Testis (tissue), 2 donors: ENCODE measurements at regions not wholly inside any gene's neighbourhood (a gene's known extent, or its start where the extent isn't known, plus 50 kb on each side); places are given as distances from the start of the nearest gene placed in this dataset.

Experiments used
- DNase-seq: peaks from one replicate; pipeline ENCODE4 v3.0.0-alpha.2; 2019
- H3K27ac ChIP-seq, 2 donors: fragments of 200-600 bp; sonication (generic); one replicate each; pipeline ENCODE4 v1.5.1; 2019
- H3K27me3 ChIP-seq: fragments of 200-600 bp; sonication (generic); one replicate; pipeline ENCODE4 v1.5.1; 2019
- H3K36me3 ChIP-seq: fragments of 200-600 bp; sonication (generic); one replicate; pipeline ENCODE4 v1.5.1; 2017; ENCODE audit warnings: low read depth; ENCODE audit errors: missing control alignments
- H3K4me1 ChIP-seq: fragments of 200-600 bp; sonication (generic); one replicate; pipeline ENCODE4 v1.5.1; 2019
- H3K4me3 ChIP-seq, 2 donors: fragments of 200-600 bp; sonication (generic); one replicate each; pipeline ENCODE4 v1.5.1; 2017 to 2019
- H3K9me3 ChIP-seq: fragments of 200-600 bp; sonication (generic); one replicate; pipeline ENCODE4 v1.5.1; 2017
- CTCF ChIP-seq, 3 experiments: fragments of 450-650 bp in 2 of 3; fragments of 200-600 bp in 1 of 3; sonication (generic) in 1 of 3; IDR thresholded peaks; one replicate each; pipeline ENCODE4 v1.5.1; 2016 to 2019; ENCODE audit warnings: antibody characterized with exemption in 3 of 3, mild to moderate bottlenecking in 2 of 3, moderate library complexity in 1 of 3
- POLR2A ChIP-seq: fragments of 450-650 bp; IDR thresholded peaks from one replicate; pipeline ENCODE4 v1.6.1; 2017; ENCODE audit warnings: antibody characterized with exemption, mild to moderate bottlenecking, moderate library complexity
- WGBS, 2 donors: methylation state at CpG; one replicate each; pipeline ENCODE4 v1.1.5; 2018; 5-methylcytosine and 5-hydroxymethylcytosine counted together
- intact Hi-C: fragments of 100-400 bp; cut with DNase I; formaldehyde crosslinking; loops from one replicate; pipeline ENCODE4 v1.15.1; 2023; ENCODE audit warnings: low total_unique reads

GRCh38 chr4:187444061-187444460, 551.5 kb upstream of the ZFP42 start:
- TF ChIP-seq CTCF (IDR thresholded peaks at IDR 0.05) (no peak), POLR2A (no peak)
- H3K4me1 ChIP-seq, result no peaks in the 10 kb centered on the region
- H3K36me3 ChIP-seq, result no peaks in the 10 kb centered on the region
- no peak overlapping the region for H3K4me3 ChIP-seq
- H3K27me3 ChIP-seq, result no peaks in the 10 kb centered on the region
- H3K27ac ChIP-seq, result no peak overlapping the region
- intact Hi-C loops, result no loop called here
- no peak for DNase-seq
- H3K9me3 ChIP-seq, result no peaks in the 10 kb centered on the region
- 86 to 91% methylated on average over 3 of the region's 3 CpGs for WGBS, 2 donors

- DNase-seq, result no peak
- Histone ChIP-seq H3K27ac (no peak overlapping the region), H3K36me3 (no peaks in the 10 kb centered on the region), H3K9me3 (no peaks in the 10 kb centered on the region), H3K4me3 (no peak overlapping the region), H3K27me3 (no peaks in the 10 kb centered on the region), H3K4me1 (no peaks in the 10 kb centered on the region)
- 84 to 86% methylated on average over 3 of the region's 3 CpGs for WGBS, 2 donors
- TF ChIP-seq CTCF (IDR thresholded peaks at IDR 0.05) (no peak), POLR2A (no peak)
- intact Hi-C loops, result no loop called here
Measured at GRCh38 chr4:187449702-187450101, 545.9 kb upstream of the ZFP42 start.

- DNase-seq, result no peak
- Histone ChIP-seq H3K9me3 (no peaks in the 10 kb centered on the region), H3K4me1 (no peaks in the 10 kb centered on the region), H3K27ac (no peak overlapping the region), H3K36me3 (no peaks in the 10 kb centered on the region), H3K4me3 (no peak overlapping the region), H3K27me3 (no peaks in the 10 kb centered on the region)
- WGBS, 2 donors, result 91 to 95% methylated on average over 8 of the region's 8 CpGs
- TF ChIP-seq CTCF (IDR thresholded peaks at IDR 0.05) (no peak), POLR2A (no peak)
- intact Hi-C loops, result no loop called here
Measured at GRCh38 chr4:187451776-187452175, 543.8 kb upstream of the ZFP42 start.

GRCh38 chr4:187460016-187460415, 535.6 kb upstream of the ZFP42 start:
- no peaks in the 10 kb centered on the region for H3K4me1 ChIP-seq
- intact Hi-C loops, result no loop called here
- H3K36me3 ChIP-seq, result no peaks in the 10 kb centered on the region
- 72 to 76% methylated on average over 3 of the region's 3 CpGs for WGBS, 2 donors
- no peak overlapping the region for H3K27ac ChIP-seq
- no peak overlapping the region for H3K4me3 ChIP-seq
- H3K9me3 ChIP-seq, result no peaks in the 10 kb centered on the region
- no peak for DNase-seq
- no peaks in the 10 kb centered on the region for H3K27me3 ChIP-seq
- TF ChIP-seq CTCF (IDR thresholded peaks at IDR 0.05) (no peak), POLR2A (no peak)

- no peak for TF ChIP-seq POLR2A
- TF ChIP-seq CTCF (IDR thresholded peaks at IDR 0.05), result no peak
- intact Hi-C loops, result no loop called here
- no peak for DNase-seq
Measured at GRCh38 chr4:187464573-187464972, 531.0 kb upstream of the ZFP42 start.

More at GRCh38 chr4:187464573-187464972, 531.0 kb upstream of the ZFP42 start:
- no peaks in the 10 kb centered on the region for H3K27me3 ChIP-seq
- H3K9me3 ChIP-seq, result no peaks in the 10 kb centered on the region
- no peak overlapping the region for H3K27ac ChIP-seq
- H3K4me3 ChIP-seq, result no peak overlapping the region
- H3K36me3 ChIP-seq, result no peaks in the 10 kb centered on the region
- no peaks in the 10 kb centered on the region for H3K4me1 ChIP-seq
